GM10248 (cell line): ENCODE measurements at regions not wholly inside any gene's neighbourhood (a gene's known extent, or its start where the extent isn't known, plus 50 kb on each side); places are given as distances from the start of the nearest gene placed in this dataset.
"Not testable (repeated sequence)": the region's sequence is repeated elsewhere in the genome, so short reads cannot be mapped to it uniquely, and the experiment has no call there.

Experiments used
- CTCF ChIA-PET: fragments of 300-600 bp; sonication (Branson Sonifier 250); formaldehyde crosslinking; extraction: SDS; loops from one replicate; lab custom pipeline; 2021; ENCODE audit warnings: antibody characterized with exemption; lab: Yijun Ruan, JAX
- POLR2A ChIA-PET: fragments of 350-650 bp; sonication (Branson Sonifier 250); formaldehyde crosslinking; extraction: SDS; loops from one replicate; lab custom pipeline; 2020; ENCODE audit warnings: antibody characterized with exemption; lab: Yijun Ruan, JAX
- DNase-seq: peaks from one replicate; pipeline ENCODE4 v3.0.0; 2012; ENCODE audit errors: extremely low spot score
- TF ChIP-seq, protein P1 (sequence below): IDR thresholded peaks from 2 replicates; pipeline ENCODE4 v1.5.1; 2012; ENCODE audit warnings: mild to moderate bottlenecking, low read depth; ENCODE audit errors: extremely low read depth, missing control alignments, control extremely low read depth

DNA sequence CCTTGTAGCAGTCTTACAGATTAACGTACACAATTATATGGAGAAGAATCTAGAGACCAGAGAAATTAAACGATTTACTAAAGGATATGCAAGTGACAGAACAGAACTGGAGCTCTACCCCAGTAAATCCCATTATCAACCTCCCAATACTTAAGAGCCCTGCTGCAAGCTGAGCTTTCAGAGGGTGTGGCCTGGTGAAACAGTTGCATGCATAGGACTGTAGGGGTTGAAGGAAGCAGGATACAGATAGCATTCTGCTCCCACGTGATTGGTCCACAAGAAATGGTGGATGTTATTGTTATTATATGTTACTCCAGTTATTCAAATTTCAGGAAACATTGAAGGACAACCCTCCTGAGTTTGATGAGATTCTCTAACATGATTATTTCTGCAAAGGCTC is 210.8 kb upstream of the THUMPD2 start:
- POLR2A ChIA-PET, result interaction anchor here (0.6 kb wide), 1 partner anchor 23 kb away, joined by 4 read pairs; no protein-coding TSS in a partner anchor
- no peak for DNase-seq
- CTCF ChIA-PET, result interaction anchor here (1.6 kb wide), 1 partner anchor 9 kb away, joined by 4 read pairs; no protein-coding TSS in a partner anchor
- TF ChIP-seq, protein P1, sequence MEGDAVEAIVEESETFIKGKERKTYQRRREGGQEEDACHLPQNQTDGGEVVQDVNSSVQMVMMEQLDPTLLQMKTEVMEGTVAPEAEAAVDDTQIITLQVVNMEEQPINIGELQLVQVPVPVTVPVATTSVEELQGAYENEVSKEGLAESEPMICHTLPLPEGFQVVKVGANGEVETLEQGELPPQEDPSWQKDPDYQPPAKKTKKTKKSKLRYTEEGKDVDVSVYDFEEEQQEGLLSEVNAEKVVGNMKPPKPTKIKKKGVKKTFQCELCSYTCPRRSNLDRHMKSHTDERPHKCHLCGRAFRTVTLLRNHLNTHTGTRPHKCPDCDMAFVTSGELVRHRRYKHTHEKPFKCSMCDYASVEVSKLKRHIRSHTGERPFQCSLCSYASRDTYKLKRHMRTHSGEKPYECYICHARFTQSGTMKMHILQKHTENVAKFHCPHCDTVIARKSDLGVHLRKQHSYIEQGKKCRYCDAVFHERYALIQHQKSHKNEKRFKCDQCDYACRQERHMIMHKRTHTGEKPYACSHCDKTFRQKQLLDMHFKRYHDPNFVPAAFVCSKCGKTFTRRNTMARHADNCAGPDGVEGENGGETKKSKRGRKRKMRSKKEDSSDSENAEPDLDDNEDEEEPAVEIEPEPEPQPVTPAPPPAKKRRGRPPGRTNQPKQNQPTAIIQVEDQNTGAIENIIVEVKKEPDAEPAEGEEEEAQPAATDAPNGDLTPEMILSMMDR, result no peak

DNA sequence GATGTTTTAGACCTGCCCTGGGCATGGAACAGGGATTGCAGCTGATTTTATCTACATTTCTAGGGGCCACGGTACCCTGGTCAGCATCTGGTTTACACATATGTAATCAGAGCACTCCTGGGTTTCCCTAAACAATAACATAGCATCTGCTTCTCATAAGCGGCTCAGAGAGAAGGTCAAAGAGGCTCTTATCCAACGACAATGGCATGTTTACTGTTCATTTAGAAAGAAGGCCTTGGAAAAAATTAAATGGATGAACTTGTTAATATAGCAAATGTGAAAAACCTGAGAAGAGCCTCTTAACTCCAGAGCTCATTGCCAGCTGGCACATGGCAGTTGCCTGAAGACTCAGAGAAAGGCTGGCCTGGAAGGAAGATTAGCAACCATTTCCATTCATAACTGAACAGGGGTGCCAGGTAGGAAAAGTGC is 202.8 kb upstream of the THUMPD2 start:
- DNase-seq, result no peak
- POLR2A ChIA-PET, result no interaction called here
- TF ChIP-seq, protein P1, result no peak
- CTCF ChIA-PET, result interaction anchor here (0.7 kb wide), 1 partner anchor 46 kb away, joined by 3 read pairs; no protein-coding TSS in a partner anchor

DNA sequence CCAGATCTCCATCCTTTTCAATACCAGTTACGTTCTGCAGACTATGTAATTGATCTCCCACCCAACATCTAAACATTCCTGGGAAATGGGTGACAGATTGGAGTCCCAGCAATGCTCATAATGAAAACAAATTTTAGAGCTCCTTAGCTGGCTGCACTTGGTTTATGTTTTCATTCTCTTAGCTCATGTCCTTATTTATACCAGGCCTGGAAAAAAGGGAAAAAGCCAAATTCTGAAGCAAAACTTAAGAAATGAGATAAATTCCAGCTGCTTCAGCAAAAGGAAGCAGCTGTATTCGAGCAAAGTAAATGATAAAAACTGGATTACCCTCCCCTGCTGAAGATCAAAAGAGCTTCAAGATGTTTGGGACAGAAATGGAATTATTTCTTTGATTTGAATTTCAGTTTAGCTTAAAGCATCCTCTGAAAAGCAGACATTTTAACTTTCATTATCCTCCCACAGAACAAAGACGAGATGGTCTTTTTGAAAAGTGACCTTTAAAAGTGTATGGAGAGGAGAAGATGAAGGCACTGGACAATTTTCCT is 196.5 kb upstream of the THUMPD2 start:
- DNase-seq, result no peak
- ChIA-PET POLR2A (no interaction called here), CTCF (no interaction called here)
- TF ChIP-seq, protein P1, result no peak

DNA sequence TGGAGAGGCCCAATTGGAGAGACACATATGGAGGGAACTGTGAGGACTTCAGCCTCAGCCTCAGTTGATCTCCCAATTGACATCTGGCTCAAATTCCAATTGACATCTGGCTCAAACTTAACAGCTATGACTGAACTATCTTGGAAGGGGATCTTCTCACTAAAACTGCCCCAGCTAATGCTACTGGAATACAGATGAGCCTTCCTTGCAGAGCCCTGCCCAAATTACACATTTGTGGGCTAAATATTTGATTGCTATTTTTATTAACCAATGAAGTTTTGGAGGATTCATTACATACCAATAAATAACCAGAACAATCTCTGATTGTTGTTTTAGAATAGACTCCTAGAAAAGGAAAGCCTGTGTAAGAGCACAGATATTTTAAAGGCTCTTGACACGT is 189.0 kb upstream of the THUMPD2 start:
- CTCF ChIA-PET, result interaction anchor here (1.7 kb wide), 1 partner anchor 10 kb away, joined by 3 read pairs; no protein-coding TSS in a partner anchor
- TF ChIP-seq, protein P1, result no peak
- DNase-seq, result no peak
- POLR2A ChIA-PET, result no interaction called here

DNA sequence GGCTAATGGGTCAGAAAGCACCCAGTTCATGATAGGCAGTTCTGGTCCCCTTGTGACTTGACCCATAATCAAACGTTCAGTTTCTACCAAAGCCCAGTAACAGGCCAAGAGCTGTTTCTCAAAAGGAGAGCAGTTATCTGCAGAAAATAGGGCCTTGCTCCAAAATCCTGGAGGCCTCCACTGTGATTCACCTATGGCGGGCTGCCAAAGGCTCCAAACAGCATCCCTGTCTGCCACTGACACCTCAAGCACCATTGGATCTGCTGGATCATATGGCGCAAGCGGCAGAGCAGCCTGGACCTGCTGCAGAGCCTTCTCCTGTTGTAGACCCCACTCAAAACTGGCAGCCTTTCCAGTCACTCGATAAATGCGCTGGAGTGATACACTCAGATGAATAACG is 181.6 kb upstream of the THUMPD2 start:
- CTCF ChIA-PET, POLR2A ChIA-PET, DNase-seq: not testable (repeated sequence)

DNA sequence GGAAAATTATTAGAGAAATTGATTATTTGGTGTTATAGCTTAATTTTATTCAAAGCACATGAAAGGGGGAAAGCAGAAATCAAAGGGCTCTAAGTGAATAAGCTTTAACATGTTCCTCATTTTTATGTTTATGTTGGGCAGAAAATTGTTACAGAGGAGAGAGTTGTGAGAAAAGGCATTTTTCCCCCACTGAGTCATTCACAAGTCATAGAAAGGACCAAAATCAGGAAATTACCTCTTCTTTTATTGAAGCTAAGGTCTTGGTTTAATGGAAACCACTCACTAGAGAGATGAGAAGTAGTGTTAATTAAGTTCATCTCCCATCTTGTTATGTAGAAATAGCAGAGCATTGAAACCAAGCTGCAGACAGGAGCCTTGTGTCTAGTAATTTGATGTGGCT is 175.3 kb upstream of the THUMPD2 start:
- POLR2A ChIA-PET, result no interaction called here
- DNase-seq, result no peak
- TF ChIP-seq, protein P1, result no peak
- CTCF ChIA-PET, result interaction anchor here (1.5 kb wide), 1 partner anchor 63 kb away, joined by 3 read pairs; no protein-coding TSS in a partner anchor

DNA sequence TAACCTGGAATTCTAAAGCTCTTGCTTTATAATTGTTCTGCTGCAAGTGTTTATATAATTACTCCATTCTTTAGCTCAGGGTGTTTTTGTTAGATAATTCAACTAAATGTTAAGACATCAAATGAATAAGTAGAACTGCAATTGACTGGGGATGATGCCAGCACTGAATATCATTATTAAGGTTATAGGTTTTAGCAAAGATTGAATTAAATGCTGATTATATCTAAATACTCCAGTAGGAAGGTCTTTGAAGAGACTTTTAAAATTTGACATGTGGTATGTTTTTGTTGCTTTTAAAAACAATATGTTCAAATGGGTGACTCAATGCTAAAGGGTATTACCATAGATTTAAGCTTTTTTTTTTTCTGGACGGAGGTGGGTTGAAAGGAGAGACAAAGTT is 170.1 kb upstream of the THUMPD2 start:
- TF ChIP-seq, protein P1, result no peak
- POLR2A ChIA-PET, result no interaction called here
- no peak for DNase-seq
- CTCF ChIA-PET, result no interaction called here
